ENCODE measurements at regions not wholly inside any gene's neighbourhood (a gene's known extent, or its start where the extent isn't known, plus 50 kb on each side); places are given as distances from the start of the nearest gene placed in this dataset.

DNA sequence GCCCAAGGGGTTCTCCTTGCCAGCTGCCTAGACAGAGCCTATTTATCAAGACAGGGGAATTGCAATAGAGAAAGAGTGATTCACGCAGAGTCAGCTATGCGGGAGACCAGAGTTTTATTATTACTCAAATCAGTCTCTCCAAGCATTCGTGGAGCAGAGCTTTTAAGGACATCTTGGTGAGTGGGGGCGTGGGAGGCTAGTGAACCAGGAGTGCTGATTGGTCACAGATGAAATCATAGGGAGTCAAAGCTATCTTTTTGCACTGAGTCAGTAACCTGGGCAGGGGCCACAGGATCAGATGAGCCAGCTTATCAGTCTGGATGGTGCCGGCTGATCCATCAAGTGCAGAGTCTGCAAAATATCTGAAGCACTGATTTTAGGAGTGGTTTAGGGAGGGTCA is 64.8 kb upstream of the MRPS6 start:
- TF ChIP-seq CTCF (IDR thresholded peaks at IDR 0.05; ENCODE audit: poor library complexity) (no peak), EZH2 (IDR thresholded peaks at IDR 0.05; ENCODE audit: borderline replicate concordance) (no peak), EZH2phosphoT487 (IDR thresholded peaks at IDR 0.05; ENCODE audit: low read depth, severe bottlenecking, unreplicated experiment) (no peak)
